Neural progenitor cell (in vitro differentiated cells): ENCODE measurements at regions not wholly inside any gene's neighbourhood (a gene's known extent, or its start where the extent isn't known, plus 50 kb on each side); places are given as distances from the start of the nearest gene placed in this dataset.

Source experiments
- DNase-seq: peaks from one replicate; pipeline ENCODE4 v3.0.0-alpha.2; 2016; ENCODE audit warnings: low spot score
- H2AFZ ChIP-seq: fragments of 200-600 bp; sonication (generic); replicated peaks from 2 replicates; pipeline ENCODE4 v1.6.1; 2016; ENCODE audit warnings: antibody characterized with exemption
- H3F3A ChIP-seq: fragments of 200-600 bp; sonication (generic); 2 replicates; pipeline ENCODE4 v1.6.1; 2016; ENCODE audit warnings: antibody characterized with exemption, low read depth
- H3K27ac ChIP-seq: fragments of 200-600 bp; sonication (generic); 2 replicates; pipeline ENCODE4 v1.5.1; 2016; ENCODE audit warnings: mild to moderate bottlenecking
- H3K27me3 ChIP-seq: fragments of 200-600 bp; sonication (generic); 2 replicates; pipeline ENCODE4 v1.6.1; 2016; ENCODE audit warnings: mild to moderate bottlenecking, moderate library complexity
- H3K36me3 ChIP-seq: fragments of 200-600 bp; sonication (generic); 2 replicates; pipeline ENCODE4 v1.5.1; 2016
- H3K4me1 ChIP-seq: fragments of 200-600 bp; sonication (generic); 2 replicates; pipeline ENCODE4 v1.6.1; 2016; ENCODE audit warnings: mixed run types
- H3K4me2 ChIP-seq: fragments of 200-600 bp; sonication (generic); 2 replicates; pipeline ENCODE4 v1.6.1; 2016
- H3K4me3 ChIP-seq: fragments of 200-600 bp; sonication (generic); 2 replicates; pipeline ENCODE4 v1.5.1; 2016
- H3K79me2 ChIP-seq: fragments of 200-600 bp; sonication (generic); 2 replicates; pipeline ENCODE4 v1.6.1; 2016; ENCODE audit warnings: low read depth
- H3K9ac ChIP-seq: fragments of 200-600 bp; sonication (generic); 2 replicates; pipeline ENCODE4 v1.6.1; 2016
- H3K9me3 ChIP-seq: fragments of 200-600 bp; sonication (generic); 2 replicates; pipeline ENCODE4 v1.5.1; 2016; ENCODE audit warnings: low read depth
- H4K20me1 ChIP-seq: fragments of 200-600 bp; sonication (generic); 2 replicates; pipeline ENCODE4 v1.6.1; 2016; ENCODE audit warnings: low read depth
- H3K27ac Mint-ChIP-seq: 3 replicates; pipeline ENCODE4 v1.8.0; 2021; ENCODE audit warnings: mixed read lengths
- H3K27me3 Mint-ChIP-seq: 2 replicates; pipeline ENCODE4 v1.8.0; 2022; ENCODE audit warnings: low read depth, mild to moderate bottlenecking, inconsistent platforms, moderate library complexity, mixed read lengths; ENCODE audit not compliant: insufficient read depth
- H3K36me3 Mint-ChIP-seq: 3 replicates; pipeline ENCODE4 v1.8.0; 2021; ENCODE audit warnings: mixed read lengths
- H3K4me1 Mint-ChIP-seq: 3 replicates; pipeline ENCODE4 v1.8.0; 2021; ENCODE audit warnings: mixed read lengths
- H3K4me3 Mint-ChIP-seq: 3 replicates; pipeline ENCODE4 v1.8.0; 2021; ENCODE audit warnings: mild to moderate bottlenecking, moderate library complexity, mixed read lengths
- H3K9me3 Mint-ChIP-seq: 3 replicates; pipeline ENCODE4 v1.8.0; 2020; ENCODE audit warnings: mixed read lengths
- EZH2 ChIP-seq: fragments of 200-600 bp; sonication (generic); IDR thresholded peaks from 2 replicates; pipeline ENCODE4 v1.6.1; 2017; ENCODE audit warnings: antibody characterized with exemption, mild to moderate bottlenecking, moderate library complexity
- EZH2phosphoT487 ChIP-seq: fragments of 200-600 bp; sonication (generic); IDR thresholded peaks from 2 replicates; pipeline ENCODE4 v1.6.1; 2017; ENCODE audit warnings: antibody characterized with exemption
- TF ChIP-seq, protein P1 (sequence below): fragments of 200-600 bp; sonication (generic); IDR thresholded peaks from 2 replicates; pipeline ENCODE4 v1.5.1; 2017; ENCODE audit warnings: antibody characterized with exemption, mild to moderate bottlenecking

DNA sequence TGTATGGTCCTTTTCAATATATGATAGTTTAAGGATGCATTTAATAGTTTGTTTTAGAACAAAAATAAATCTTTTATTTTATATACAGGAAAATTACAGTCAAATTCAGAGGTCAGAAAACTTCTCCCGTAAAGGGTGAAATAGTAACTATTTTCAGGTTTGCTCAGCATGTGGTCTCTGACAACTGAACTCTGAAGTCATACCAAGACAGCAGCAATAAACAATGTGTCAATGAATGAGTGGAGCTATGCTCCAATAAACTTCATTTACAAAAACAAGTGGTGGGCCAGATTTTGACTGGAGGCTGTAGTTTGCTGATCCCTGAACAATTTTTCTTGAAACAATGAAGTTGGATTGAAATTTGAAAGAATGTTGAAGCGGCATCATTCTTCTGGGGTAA is 123.6 kb downstream of the ZNF248 start:
- Histone ChIP-seq H2AFZ (no peak overlapping the region), H3K9ac (no peak overlapping the region), H3K27ac (no peak overlapping the region), H3K9me3 (no peaks in the 10 kb centered on the region), H3K36me3 (no peaks in the 10 kb centered on the region), H3K27me3 (no peaks in the 10 kb centered on the region), H4K20me1 (no peaks in the 10 kb centered on the region), H3F3A (no peaks in the 10 kb centered on the region), H3K4me2 (no peak overlapping the region), H3K4me1 (no peaks in the 10 kb centered on the region), H3K79me2 (no peaks in the 10 kb centered on the region), H3K4me3 (no peak overlapping the region)
- no peaks in the 10 kb centered on the region for H3K4me1 Mint-ChIP-seq
- H3K9me3 Mint-ChIP-seq: peaks cover 35% of the 10 kb centered on the region
- peaks cover 8% of the 10 kb centered on the region for H3K27me3 Mint-ChIP-seq
- H3K36me3 Mint-ChIP-seq: peaks cover 2% of the 10 kb centered on the region
- no peak for TF ChIP-seq EZH2phosphoT487
- TF ChIP-seq, protein P1, sequence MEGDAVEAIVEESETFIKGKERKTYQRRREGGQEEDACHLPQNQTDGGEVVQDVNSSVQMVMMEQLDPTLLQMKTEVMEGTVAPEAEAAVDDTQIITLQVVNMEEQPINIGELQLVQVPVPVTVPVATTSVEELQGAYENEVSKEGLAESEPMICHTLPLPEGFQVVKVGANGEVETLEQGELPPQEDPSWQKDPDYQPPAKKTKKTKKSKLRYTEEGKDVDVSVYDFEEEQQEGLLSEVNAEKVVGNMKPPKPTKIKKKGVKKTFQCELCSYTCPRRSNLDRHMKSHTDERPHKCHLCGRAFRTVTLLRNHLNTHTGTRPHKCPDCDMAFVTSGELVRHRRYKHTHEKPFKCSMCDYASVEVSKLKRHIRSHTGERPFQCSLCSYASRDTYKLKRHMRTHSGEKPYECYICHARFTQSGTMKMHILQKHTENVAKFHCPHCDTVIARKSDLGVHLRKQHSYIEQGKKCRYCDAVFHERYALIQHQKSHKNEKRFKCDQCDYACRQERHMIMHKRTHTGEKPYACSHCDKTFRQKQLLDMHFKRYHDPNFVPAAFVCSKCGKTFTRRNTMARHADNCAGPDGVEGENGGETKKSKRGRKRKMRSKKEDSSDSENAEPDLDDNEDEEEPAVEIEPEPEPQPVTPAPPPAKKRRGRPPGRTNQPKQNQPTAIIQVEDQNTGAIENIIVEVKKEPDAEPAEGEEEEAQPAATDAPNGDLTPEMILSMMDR: no peak
- TF ChIP-seq EZH2: no peak
- H3K27ac Mint-ChIP-seq: no peak overlapping the region
- no peak for DNase-seq
- no peak overlapping the region for H3K4me3 Mint-ChIP-seq

DNA sequence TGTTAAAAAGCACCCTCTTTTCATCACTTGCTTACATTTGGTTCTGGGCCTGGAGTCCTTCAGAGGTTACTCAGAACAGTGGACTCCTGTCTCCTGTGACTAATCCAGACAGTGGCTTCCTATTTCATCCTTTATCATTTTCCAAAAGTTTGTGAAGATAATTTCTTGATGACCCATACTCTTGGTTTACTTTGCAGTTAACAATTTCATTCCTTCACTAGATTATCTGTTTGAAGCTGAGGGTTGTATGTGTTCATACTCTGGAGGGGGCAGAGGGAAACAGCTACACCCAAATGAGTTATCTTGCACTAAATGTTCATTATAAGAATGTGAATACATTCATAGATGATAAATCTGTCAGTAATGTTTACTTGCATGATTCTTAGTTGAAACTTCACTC is 124.7 kb downstream of the ZNF248 start:
- TF ChIP-seq EZH2phosphoT487 (no peak), EZH2 (no peak)
- TF ChIP-seq, protein P1: no peak
- Mint-ChIP-seq H3K4me3 (no peak overlapping the region), H3K27me3 (peaks cover 5% of the 10 kb centered on the region), H3K4me1 (no peaks in the 10 kb centered on the region), H3K27ac (no peak overlapping the region), H3K9me3 (peaks cover 27% of the 10 kb centered on the region), H3K36me3 (peaks cover 2% of the 10 kb centered on the region)
- no peaks in the 10 kb centered on the region for H3K36me3 ChIP-seq
- H3K27me3 ChIP-seq: no peaks in the 10 kb centered on the region
- no peaks in the 10 kb centered on the region for H4K20me1 ChIP-seq
- H3K79me2 ChIP-seq: no peaks in the 10 kb centered on the region
- DNase-seq: no peak
- no peaks in the 10 kb centered on the region for H3F3A ChIP-seq
- no peak overlapping the region for H3K4me2 ChIP-seq
- no peak overlapping the region for H3K27ac ChIP-seq
- no peak overlapping the region for H3K9ac ChIP-seq
- H2AFZ ChIP-seq: no peak overlapping the region
- H3K4me1 ChIP-seq: no peaks in the 10 kb centered on the region
- H3K9me3 ChIP-seq: no peaks in the 10 kb centered on the region
- no peak overlapping the region for H3K4me3 ChIP-seq

DNA sequence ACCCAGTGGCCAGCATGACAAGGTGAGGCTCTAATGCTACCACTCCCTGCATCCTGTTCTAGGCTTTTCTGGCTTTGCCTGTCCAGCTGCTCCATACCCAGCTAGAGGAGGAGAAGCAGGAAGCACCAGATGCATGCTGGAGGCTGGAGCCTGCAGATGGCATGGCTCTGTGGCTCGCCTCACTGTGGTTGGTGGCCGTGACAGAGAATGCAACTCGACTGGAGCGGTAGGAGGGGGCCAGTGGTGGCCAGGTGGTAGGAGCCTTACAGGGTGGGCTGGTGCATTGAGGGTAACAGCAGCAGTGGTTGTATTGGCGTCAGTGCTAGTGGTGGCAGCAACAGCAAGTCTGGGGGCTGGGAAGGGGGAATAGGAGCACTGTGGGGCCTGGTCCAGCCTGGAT is 128.6 kb downstream of the ZNF248 start:
- H2AFZ ChIP-seq: no peak overlapping the region
- H4K20me1 ChIP-seq: no peaks in the 10 kb centered on the region
- no peaks in the 10 kb centered on the region for H3K36me3 Mint-ChIP-seq
- no peaks in the 10 kb centered on the region for H3K79me2 ChIP-seq
- H3K9me3 Mint-ChIP-seq: peaks cover 26% of the 10 kb centered on the region
- H3K27ac ChIP-seq: no peak overlapping the region
- DNase-seq: no peak
- TF ChIP-seq EZH2 (no peak), EZH2phosphoT487 (no peak)
- TF ChIP-seq, protein P1: no peak
- no peaks in the 10 kb centered on the region for H3K9me3 ChIP-seq
- no peak overlapping the region for H3K4me3 Mint-ChIP-seq
- no peak overlapping the region for H3K27ac Mint-ChIP-seq
- H3K4me1 Mint-ChIP-seq: no peaks in the 10 kb centered on the region
- H3K4me1 ChIP-seq: no peaks in the 10 kb centered on the region
- H3K27me3 Mint-ChIP-seq: peaks cover 7% of the 10 kb centered on the region
- no peak overlapping the region for H3K9ac ChIP-seq
- no peaks in the 10 kb centered on the region for H3K36me3 ChIP-seq
- H3K4me3 ChIP-seq: no peak overlapping the region
- H3K27me3 ChIP-seq: no peaks in the 10 kb centered on the region
- no peaks in the 10 kb centered on the region for H3F3A ChIP-seq
- H3K4me2 ChIP-seq: no peak overlapping the region
